GM12878 (cell line): ENCODE measurements at regions not wholly inside any gene's neighbourhood (a gene's known extent, or its start where the extent isn't known, plus 50 kb on each side); places are given as distances from the start of the nearest gene placed in this dataset.

ENCODE experiments used
- ATAC-seq: fragments of 200-7000 bp; cut with Tn5 transposase; 3 replicates; pipeline ENCODE4 v1.9.1; 2020; ENCODE audit warnings: mild to moderate bottlenecking, moderate library complexity
- BruUV-seq: library from RNA; stranded (reverse); fragments of 400-500 nt; replicated peaks from 2 replicates; lab custom pipeline; 2021; lab: Mats Ljungman, UMichigan
- CTCF ChIA-PET: fragments of 300-600 bp; sonication (Branson Sonifier 250); formaldehyde crosslinking; extraction: SDS; loops from one replicate; lab custom pipeline; 2021; ENCODE audit warnings: inconsistent platforms; lab: Yijun Ruan, JAX
- POLR2A ChIA-PET: fragments of 350-600 bp; formaldehyde crosslinking; extraction: SDS; loops from one replicate; lab custom pipeline; 2021; ENCODE audit warnings: inconsistent platforms; lab: Charles Lee
- RAD21 ChIA-PET: fragments of 300-600 bp; sonication (Branson Sonifier 250); formaldehyde crosslinking; loops from one replicate; lab custom pipeline; 2023; ENCODE audit warnings: antibody characterized with exemption; ENCODE audit not compliant: unreplicated experiment; lab: Charles Lee
- SMC1A ChIA-PET: fragments of 300-600 bp; sonication (Branson Sonifier 250); formaldehyde crosslinking; loops from one replicate; lab custom pipeline; 2023; ENCODE audit not compliant: unreplicated experiment, uncharacterized antibody; lab: Charles Lee
- DNase-seq: peaks from one replicate; pipeline ENCODE4 v3.0.0-alpha.2; 2011; ENCODE audit warnings: low read depth, low spot score
- FAIRE-seq: peaks from 3 replicates; lab custom pipeline; 2011; peaks lifted over from hg19 to GRCh38; lab: Jason Lieb, UNC
- H2AFZ ChIP-seq: 2 replicates; pipeline ENCODE4 v1.6.0; 2011; ENCODE audit warnings: low read depth, low read length, control low read depth; ENCODE audit not compliant: control insufficient read depth
- H3K27ac ChIP-seq: 2 replicates; pipeline ENCODE4 v1.5.1; 2011; ENCODE audit warnings: control low read depth; ENCODE audit not compliant: control insufficient read depth, insufficient read depth
- H3K27me3 ChIP-seq, 2 experiments: replicated peaks in 1 of 2; 2 replicates each; pipeline versions ENCODE4 v1.6.0 to v1.6.1; 2011; ENCODE audit warnings: low read length in 1 of 2; ENCODE audit not compliant: control insufficient read depth in 2 of 2, insufficient read depth in 2 of 2
- H3K36me3 ChIP-seq, 2 experiments: 2 replicates each; pipeline ENCODE4 v1.5.1; 2011; ENCODE audit warnings: low read length in 1 of 2; ENCODE audit not compliant: control insufficient read depth in 2 of 2, insufficient read depth in 2 of 2
- H3K4me1 ChIP-seq: 2 replicates; pipeline ENCODE4 v1.6.1; 2011; ENCODE audit warnings: mild to moderate bottlenecking, low read length, moderate library complexity, mixed read lengths; ENCODE audit not compliant: control insufficient read depth, insufficient read depth
- H3K4me2 ChIP-seq: 2 replicates; pipeline ENCODE4 v1.6.0; 2011; ENCODE audit warnings: control low read depth; ENCODE audit not compliant: control insufficient read depth, insufficient read depth
- H3K4me3 ChIP-seq: fragments of 200-600 bp; sonication (generic); 2 replicates; pipeline ENCODE4 v1.5.1; 2016
- H3K79me2 ChIP-seq: 2 replicates; pipeline ENCODE4 v1.6.0; 2011; ENCODE audit warnings: low read length; ENCODE audit not compliant: control insufficient read depth, insufficient read depth
- H3K9ac ChIP-seq: 2 replicates; pipeline ENCODE4 v1.8.0; 2011; ENCODE audit warnings: low read length, control low read depth, mixed read lengths; ENCODE audit not compliant: control insufficient read depth, insufficient read depth
- H3K9me3 ChIP-seq: replicated peaks from 3 replicates; pipeline ENCODE4 v1.5.1; 2011; ENCODE audit warnings: mild to moderate bottlenecking, low read length; ENCODE audit not compliant: control insufficient read depth, insufficient read depth
- H4K20me1 ChIP-seq: 2 replicates; pipeline ENCODE4 v1.6.0; 2011; ENCODE audit not compliant: control insufficient read depth, insufficient read depth
- BRCA1 ChIP-seq: IDR thresholded peaks from 2 replicates; pipeline ENCODE4 v1.6.1; 2011; ENCODE audit warnings: low read depth, low read length, improper control_type of control experiment
- CHD2 ChIP-seq: IDR thresholded peaks from 2 replicates; pipeline ENCODE4 v1.6.1; 2011; ENCODE audit warnings: low read depth, low read length, improper control_type of control experiment, borderline replicate concordance
- GATAD2B ChIP-seq: fragments of 450-650 bp; conservative IDR thresholded peaks from 2 replicates; pipeline ENCODE4 v1.6.1; 2017; ENCODE audit warnings: low read depth, mild to moderate bottlenecking, moderate library complexity
- LARP7 ChIP-seq: fragments of 450-650 bp; IDR thresholded peaks from 2 replicates; pipeline ENCODE4 v1.6.1; 2017; ENCODE audit warnings: mild to moderate bottlenecking
- MEF2A ChIP-seq: IDR thresholded peaks from 2 replicates; pipeline ENCODE4 v1.6.1; 2011; ENCODE audit warnings: low read depth, mild to moderate bottlenecking, low read length, moderate library complexity; ENCODE audit not compliant: insufficient read depth
- MEF2B ChIP-seq: fragments of 450-650 bp; IDR thresholded peaks from 2 replicates; pipeline ENCODE4 v1.6.1; 2018; ENCODE audit warnings: mild to moderate bottlenecking, moderate library complexity; ENCODE audit not compliant: partially characterized antibody, poor library complexity, severe bottlenecking
- MYB ChIP-seq: fragments of 150-350 bp; IDR thresholded peaks from 2 replicates; pipeline ENCODE4 v1.6.1; 2014; ENCODE audit warnings: mild to moderate bottlenecking, low read depth, low read length, borderline replicate concordance
- MYC ChIP-seq: IDR thresholded peaks from 2 replicates; pipeline ENCODE4 v1.6.1; 2011; ENCODE audit warnings: mild to moderate bottlenecking, low read length, moderate library complexity, inconsistent platforms; ENCODE audit not compliant: insufficient read depth, insufficient replicate concordance, insufficient read length, severe bottlenecking
- NBN ChIP-seq: fragments of 450-650 bp; IDR thresholded peaks from 2 replicates; pipeline ENCODE4 v1.6.1; 2016
- RFX5 ChIP-seq: IDR thresholded peaks from 2 replicates; pipeline ENCODE4 v1.6.1; 2011; ENCODE audit warnings: low read depth, low read length, improper control_type of control experiment
- SREBF2 ChIP-seq: IDR thresholded peaks from 2 replicates; pipeline ENCODE4 v1.6.1; 2012; ENCODE audit warnings: mild to moderate bottlenecking, low read length
- STAT1 ChIP-seq: fragments of 450-650 bp; conservative IDR thresholded peaks from 2 replicates; pipeline ENCODE4 v1.6.1; 2014; ENCODE audit warnings: antibody characterized with exemption, mild to moderate bottlenecking
- TCF3 ChIP-seq: IDR thresholded peaks from 2 replicates; pipeline ENCODE4 v1.6.1; 2012; ENCODE audit warnings: low read depth, mild to moderate bottlenecking, low read length, borderline replicate concordance; ENCODE audit not compliant: insufficient read depth
- in situ Hi-C: fragments of 300-500 bp; cut with MboI; formaldehyde crosslinking; loops from 9 replicates; pipeline ENCODE4 v1.14.3; 2018; ENCODE audit warnings: mixed read lengths
- intact Hi-C: fragments of 100-400 bp; cut with micrococcal nuclease; formaldehyde crosslinking; loops from one replicate; pipeline ENCODE4 v1.14.2; 2022; ENCODE audit not compliant: unreplicated experiment
- TF ChIP-seq, protein P1 (sequence below): IDR thresholded peaks from 2 replicates; pipeline ENCODE4 v1.6.1; 2012; ENCODE audit warnings: low read length, inconsistent platforms

DNA sequence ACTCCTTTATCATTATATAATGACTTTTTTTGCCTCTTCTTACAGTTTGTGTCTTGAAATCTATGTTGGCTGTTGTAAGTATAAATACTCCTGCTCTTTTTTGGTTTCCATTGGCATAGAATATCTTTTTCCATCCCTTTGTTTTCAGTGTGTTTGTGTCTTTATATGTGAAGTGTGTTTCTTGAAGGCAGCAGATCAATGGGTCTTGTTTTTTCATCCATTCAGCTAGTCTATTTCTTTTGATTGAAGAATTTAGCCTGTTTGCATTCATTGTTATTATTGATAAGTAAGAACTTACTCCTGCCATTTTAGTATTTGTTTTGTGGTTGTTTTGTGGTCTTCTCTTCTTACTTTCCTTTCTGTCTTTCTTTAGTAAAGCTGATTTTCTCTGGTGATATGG lies 322.8 kb downstream of the PLA2G4A start:
- ChIA-PET POLR2A (no interaction called here), CTCF (no interaction called here), SMC1A (no interaction called here), RAD21 (no interaction called here)
- H3K27ac ChIP-seq, result no peak overlapping the region
- no peaks in the 10 kb centered on the region for H3K79me2 ChIP-seq
- no peaks in the 10 kb centered on the region for H3K36me3 ChIP-seq
- TF ChIP-seq STAT1 (no peak), TCF3 (no peak), BRCA1 (no peak), CHD2 (no peak), MEF2A (no peak), LARP7 (no peak), MYB (no peak), RFX5 (no peak), MYC (no peak), GATAD2B (no peak), MEF2B (no peak), SREBF2 (no peak), NBN (no peak)
- TF ChIP-seq, protein P1, sequence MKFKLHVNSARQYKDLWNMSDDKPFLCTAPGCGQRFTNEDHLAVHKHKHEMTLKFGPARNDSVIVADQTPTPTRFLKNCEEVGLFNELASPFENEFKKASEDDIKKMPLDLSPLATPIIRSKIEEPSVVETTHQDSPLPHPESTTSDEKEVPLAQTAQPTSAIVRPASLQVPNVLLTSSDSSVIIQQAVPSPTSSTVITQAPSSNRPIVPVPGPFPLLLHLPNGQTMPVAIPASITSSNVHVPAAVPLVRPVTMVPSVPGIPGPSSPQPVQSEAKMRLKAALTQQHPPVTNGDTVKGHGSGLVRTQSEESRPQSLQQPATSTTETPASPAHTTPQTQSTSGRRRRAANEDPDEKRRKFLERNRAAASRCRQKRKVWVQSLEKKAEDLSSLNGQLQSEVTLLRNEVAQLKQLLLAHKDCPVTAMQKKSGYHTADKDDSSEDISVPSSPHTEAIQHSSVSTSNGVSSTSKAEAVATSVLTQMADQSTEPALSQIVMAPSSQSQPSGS, result no peak
- no peaks in the 10 kb centered on the region for H3K4me1 ChIP-seq
- in situ Hi-C loops, result no loop called here
- ATAC-seq, result no peak
- H3K9ac ChIP-seq, result no peak overlapping the region
- intact Hi-C loops, result no loop called here
- no peak overlapping the region for H2AFZ ChIP-seq
- FAIRE-seq, result no peak
- H3K27me3 ChIP-seq, result no peaks in the 10 kb centered on the region
- H3K9me3 ChIP-seq, result no peaks in the 10 kb centered on the region
- no peaks in the 10 kb centered on the region for H4K20me1 ChIP-seq
- H3K4me2 ChIP-seq, result no peak overlapping the region
- no peak overlapping the region for H3K4me3 ChIP-seq
- no peak for DNase-seq
- BruUV-seq, result no TSS peak
